HG03520 (cell line): ENCODE measurements at regions not wholly inside any gene's neighbourhood (a gene's known extent, or its start where the extent isn't known, plus 50 kb on each side); places are given as distances from the start of the nearest gene placed in this dataset.

Experiments
- ATAC-seq: cut with Tn5 transposase; IDR thresholded peaks from one replicate; pipeline ENCODE4 v1.9.1; 2021; ENCODE audit warnings: mild to moderate bottlenecking, moderate library complexity; ENCODE audit not compliant: unreplicated experiment

DNA sequence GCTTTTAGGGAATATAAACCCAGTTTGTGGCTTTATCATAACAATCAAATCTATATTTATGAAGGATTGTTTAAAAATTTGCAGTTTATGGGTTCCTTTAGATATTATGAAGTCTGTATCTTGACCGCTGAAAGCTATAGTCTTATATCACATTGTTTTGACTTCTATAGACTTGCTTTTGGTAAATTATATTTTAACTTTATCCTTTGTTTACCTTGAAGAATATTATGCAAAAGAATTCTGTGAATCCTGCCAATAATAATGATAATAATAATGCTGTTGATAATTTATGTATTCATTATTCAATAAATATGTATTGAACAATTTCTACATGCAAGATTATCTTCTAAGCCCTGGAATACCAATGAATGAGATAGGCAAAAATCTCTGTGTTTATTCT is 101.9 kb upstream of the MTPN start:
- ATAC-seq: no peak

GRCh38 chr7:136078630-136079029 is 101.5 kb upstream of the MTPN start:
- no peak for ATAC-seq

- no peak for ATAC-seq
Measured at GRCh38 chr7:136076954-136077353, 99.8 kb upstream of the MTPN start.

- ATAC-seq: no peak
Measured at GRCh38 chr7:136074843-136075242, 97.7 kb upstream of the MTPN start.

GRCh38 chr7:136072447-136072846 is 95.3 kb upstream of the MTPN start:
- no peak for ATAC-seq

- no peak for ATAC-seq
Measured at GRCh38 chr7:136070736-136071505, 93.8 kb upstream of the MTPN start.

DNA sequence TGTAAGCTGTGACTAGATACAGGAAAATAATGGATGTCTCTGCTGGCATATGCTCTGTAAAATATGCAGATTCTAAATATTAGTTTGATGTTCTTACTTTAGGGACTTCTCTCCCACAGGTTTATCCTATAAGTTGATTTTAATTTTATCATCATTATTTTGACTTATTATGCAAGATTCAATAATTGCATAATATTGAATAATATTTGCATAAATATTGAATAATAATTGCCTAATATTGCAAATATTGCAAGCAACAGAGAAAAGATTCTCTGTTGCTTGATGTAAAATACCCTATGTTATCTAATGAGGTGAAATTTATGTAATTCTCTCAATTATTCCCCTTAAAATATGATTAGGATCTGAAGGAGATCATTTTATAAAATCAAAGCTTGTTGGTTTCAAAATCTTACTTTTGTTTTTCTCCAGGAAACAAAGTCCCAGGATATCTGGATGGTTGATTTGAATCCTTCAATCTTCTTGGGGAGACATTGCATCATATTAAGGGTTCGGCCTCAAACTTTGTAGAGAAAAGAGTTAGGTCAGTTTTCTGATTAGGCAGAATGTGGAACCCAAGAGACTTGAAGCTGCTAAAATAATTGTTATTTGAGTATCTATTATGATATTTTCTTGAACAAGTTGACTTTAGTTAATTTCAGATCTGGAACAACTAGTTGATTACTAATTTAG is 92.8 kb upstream of the MTPN start:
- ATAC-seq: no peak

- ATAC-seq: no peak
Measured at GRCh38 chr7:136067277-136067676, 90.1 kb upstream of the MTPN start.

DNA sequence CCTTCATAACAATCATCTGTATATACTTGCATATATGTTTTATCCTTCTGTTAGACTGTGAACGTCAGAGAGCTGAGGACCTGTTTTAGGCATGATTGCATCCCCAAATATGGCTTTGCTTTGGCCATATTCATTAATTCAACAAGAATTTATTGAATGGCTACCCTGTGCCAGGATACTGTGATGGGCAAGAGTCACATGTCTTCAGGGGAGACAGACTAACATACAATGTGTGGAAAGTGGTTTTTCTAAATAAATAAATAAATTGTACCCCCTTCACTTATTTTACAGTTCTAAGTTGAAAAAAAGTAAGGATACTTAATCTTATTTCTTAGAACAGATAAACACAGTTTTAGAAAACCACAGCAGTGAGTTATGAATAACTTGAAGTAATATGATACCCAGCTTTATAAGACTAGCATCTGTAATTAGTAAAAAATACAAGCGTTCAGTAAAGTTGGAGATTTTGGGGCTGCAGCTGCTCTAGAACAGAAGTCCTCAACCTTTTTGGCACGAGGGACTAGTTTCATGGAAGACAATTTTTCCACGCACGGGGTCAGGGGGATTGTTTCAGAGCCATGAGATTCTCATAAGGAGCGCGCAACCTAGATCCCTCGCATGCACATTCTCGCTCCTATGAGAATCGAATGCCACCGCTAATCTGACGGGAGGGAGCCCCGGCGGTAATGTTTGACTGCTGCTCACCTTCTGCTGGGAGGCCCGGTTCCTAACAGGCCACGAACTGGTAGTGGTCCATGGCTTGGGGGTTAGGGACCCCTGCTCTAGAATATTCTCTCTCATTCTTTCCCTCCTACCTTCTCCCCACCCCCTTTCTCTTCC is 89.4 kb upstream of the MTPN start:
- no peak for ATAC-seq

DNA sequence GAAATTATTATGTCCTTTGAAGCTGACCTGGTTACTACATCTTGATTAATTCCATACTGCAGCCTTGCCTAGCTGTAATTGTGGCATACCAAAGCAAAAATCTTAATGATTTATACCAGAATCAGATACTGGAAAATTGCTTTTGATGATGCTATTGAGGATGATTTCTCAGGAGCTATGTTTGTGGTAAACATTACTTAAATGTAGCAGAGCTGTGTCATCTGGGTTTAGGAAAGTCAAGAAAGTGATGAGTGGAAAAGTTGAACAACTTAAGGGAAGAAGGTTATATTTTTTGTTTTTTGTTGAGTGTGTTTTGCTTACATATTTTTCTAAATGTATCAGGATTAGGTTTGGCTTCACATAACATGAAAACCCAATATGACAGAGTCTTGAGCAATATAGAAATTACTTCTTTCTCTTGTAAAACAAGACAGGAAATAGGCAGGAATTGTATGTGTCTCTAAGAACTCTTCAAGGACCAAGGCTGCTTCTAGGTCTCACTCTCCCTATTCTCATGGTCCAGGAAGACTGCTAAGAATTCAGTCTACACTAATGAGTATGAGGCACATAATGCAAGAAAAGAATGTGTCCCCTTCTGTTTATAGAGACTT is 87.6 kb upstream of the MTPN start:
- no peak for ATAC-seq

- ATAC-seq: no peak
Measured at GRCh38 chr7:136064081-136064480, 86.9 kb upstream of the MTPN start.

GRCh38 chr7:136063326-136063666 is 86.1 kb upstream of the MTPN start:
- no peak for ATAC-seq

GRCh38 chr7:136062625-136063325 is 85.6 kb upstream of the MTPN start:
- no peak for ATAC-seq

DNA sequence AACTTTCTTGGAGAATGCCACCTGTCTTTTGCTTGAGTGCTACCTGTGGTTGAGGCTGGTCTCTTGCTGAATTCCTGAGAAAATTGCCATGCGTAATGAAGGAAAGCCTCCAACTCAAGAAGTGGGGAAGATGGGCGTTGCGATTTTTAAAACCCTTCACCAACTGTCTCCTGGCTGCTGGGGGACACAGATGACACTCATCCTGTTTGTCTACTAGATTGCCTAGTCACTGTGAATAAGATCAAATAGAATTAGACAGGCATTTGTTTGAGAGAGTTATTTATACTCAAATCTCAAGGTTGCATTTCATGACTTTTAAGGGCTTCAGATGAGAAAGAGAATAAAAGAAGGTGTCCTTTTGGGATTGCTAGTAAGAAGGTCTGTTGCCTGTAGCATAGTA is 84.3 kb upstream of the MTPN start:
- no peak for ATAC-seq

- no peak for ATAC-seq
Measured at GRCh38 chr7:136058546-136058945, 81.4 kb upstream of the MTPN start.

GRCh38 chr7:136057509-136057908 is 80.3 kb upstream of the MTPN start:
- no peak for ATAC-seq

GRCh38 chr7:136056651-136057231 is 79.6 kb upstream of the MTPN start:
- no peak for ATAC-seq

GRCh38 chr7:136055266-136055665 is 78.1 kb upstream of the MTPN start:
- ATAC-seq: no peak

DNA sequence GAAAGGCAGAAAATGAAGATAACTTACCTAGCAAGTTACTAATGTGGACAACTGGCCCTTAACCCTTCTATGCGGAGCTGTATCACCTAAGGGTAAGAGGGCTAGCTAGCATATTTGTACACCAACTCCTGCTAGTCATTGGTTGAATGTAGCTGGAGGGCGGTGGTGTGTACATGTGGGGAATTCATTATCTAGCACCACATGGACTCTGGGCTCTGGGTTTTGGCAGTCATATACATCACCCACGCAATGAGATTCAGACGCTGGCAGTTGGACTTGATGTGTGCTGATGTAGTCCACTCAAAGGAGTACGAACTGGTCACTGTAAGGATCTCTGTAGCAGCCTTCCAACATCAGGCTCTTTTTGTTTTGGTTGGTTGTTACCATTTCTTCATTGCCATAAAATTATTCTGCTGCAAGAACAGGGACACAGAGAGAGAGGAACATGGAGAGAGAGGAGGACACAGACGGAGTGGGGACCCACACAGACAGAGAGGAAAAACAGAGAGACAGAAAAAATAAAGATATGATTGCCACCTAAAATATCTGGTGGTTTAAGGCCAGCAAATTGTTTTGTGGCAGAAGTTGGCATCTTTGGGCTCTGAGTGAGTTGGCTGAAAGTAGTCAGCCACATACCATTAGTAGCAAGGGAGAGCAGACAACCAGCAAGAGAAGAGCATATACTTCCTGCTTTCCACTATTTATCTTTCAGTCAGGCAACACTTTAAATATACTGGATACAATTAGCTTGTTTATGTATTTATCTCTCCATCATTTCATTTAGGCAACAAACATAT is 76.7 kb upstream of the MTPN start:
- ATAC-seq: no peak
